ENCODE measurements at regions not wholly inside any gene's neighbourhood (a gene's known extent, or its start where the extent isn't known, plus 50 kb on each side); places are given as distances from the start of the nearest gene placed in this dataset.

- no peak for TF ChIP-seq CTCF (IDR thresholded peaks at IDR 0.05)
- TF ChIP-seq POLR2A (IDR thresholded peaks at IDR 0.05) = no peak
Measured at GRCh38 chr15:62454567-62455172, 289.6 kb upstream of the C2CD4B start.

Measured in heart left ventricle (tissue), 13 donors.